ENCODE measurements at regions not wholly inside any gene's neighbourhood (a gene's known extent, or its start where the extent isn't known, plus 50 kb on each side); places are given as distances from the start of the nearest gene placed in this dataset.

DNA sequence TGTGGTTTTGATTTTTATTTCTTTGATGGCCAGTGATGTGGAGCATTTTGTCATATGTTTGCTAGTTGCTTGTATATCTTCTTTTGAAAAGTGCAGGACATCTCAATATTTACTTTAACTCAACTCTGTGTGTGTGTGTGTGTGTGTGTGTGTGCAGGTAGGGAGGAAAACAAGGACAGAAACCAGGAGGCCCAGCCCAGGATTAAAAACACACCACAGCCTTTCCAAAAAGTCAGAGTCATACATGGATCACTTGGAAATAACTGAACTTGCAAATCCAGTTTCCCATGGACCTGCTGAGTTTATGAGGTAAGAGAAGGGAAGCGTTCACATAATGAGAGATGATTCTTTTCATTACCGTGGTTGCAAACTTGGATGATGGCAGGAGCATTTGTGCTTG, 189.9 kb upstream of the LYZL1 start:
- Histone ChIP-seq H3K9ac (ENCODE audit: insufficient read depth, low read length) (no peak overlapping the region), H3K79me2 (ENCODE audit: control insufficient read depth, insufficient read depth, low read length) (no peaks in the 10 kb centered on the region), H2AFZ (ENCODE audit: low read length) (no peak overlapping the region), H3K4me3 (replicated peaks in 1 of 4; ENCODE audit: control extremely low read depth in 1 of 4, insufficient read depth in 1 of 4, low read depth in 3 of 4, low read length in 4 of 4) (no peak overlapping the region), H4K20me1 (ENCODE audit: control insufficient read depth, extremely low read depth, insufficient read depth, low read length) (no peaks in the 10 kb centered on the region), H3K9me3 (ENCODE audit: control insufficient read depth, insufficient read depth, low read depth, low read length) (no peaks in the 10 kb centered on the region), H3K4me1 (ENCODE audit: control insufficient read depth, extremely low read depth, insufficient read depth, low read length) (no peaks in the 10 kb centered on the region), H3K36me3 (ENCODE audit: control insufficient read depth, insufficient read depth, low read length) (no peaks in the 10 kb centered on the region), H3K27ac (ENCODE audit: insufficient read depth, low read length) (no peak overlapping the region), H3K27me3 (ENCODE audit: control insufficient read depth, insufficient read depth, low read length) (no peaks in the 10 kb centered on the region), H3K4me2 (ENCODE audit: extremely low read depth, insufficient read depth, low read length) (no peak overlapping the region)
- DNase-seq (ENCODE audit: low read depth in 2 of 2) = no peak
- TF ChIP-seq EZH2 (IDR thresholded peaks at IDR 0.05; ENCODE audit: low read length, missing control alignments) = no peak
- TF ChIP-seq, protein P1, sequence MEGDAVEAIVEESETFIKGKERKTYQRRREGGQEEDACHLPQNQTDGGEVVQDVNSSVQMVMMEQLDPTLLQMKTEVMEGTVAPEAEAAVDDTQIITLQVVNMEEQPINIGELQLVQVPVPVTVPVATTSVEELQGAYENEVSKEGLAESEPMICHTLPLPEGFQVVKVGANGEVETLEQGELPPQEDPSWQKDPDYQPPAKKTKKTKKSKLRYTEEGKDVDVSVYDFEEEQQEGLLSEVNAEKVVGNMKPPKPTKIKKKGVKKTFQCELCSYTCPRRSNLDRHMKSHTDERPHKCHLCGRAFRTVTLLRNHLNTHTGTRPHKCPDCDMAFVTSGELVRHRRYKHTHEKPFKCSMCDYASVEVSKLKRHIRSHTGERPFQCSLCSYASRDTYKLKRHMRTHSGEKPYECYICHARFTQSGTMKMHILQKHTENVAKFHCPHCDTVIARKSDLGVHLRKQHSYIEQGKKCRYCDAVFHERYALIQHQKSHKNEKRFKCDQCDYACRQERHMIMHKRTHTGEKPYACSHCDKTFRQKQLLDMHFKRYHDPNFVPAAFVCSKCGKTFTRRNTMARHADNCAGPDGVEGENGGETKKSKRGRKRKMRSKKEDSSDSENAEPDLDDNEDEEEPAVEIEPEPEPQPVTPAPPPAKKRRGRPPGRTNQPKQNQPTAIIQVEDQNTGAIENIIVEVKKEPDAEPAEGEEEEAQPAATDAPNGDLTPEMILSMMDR (conservative IDR thresholded peaks at IDR 0.05 in 1 of 2, IDR thresholded peaks at IDR 0.05 in 1 of 2; ENCODE audit: low read depth in 1 of 2, low read length in 2 of 2) = no peak

DNA sequence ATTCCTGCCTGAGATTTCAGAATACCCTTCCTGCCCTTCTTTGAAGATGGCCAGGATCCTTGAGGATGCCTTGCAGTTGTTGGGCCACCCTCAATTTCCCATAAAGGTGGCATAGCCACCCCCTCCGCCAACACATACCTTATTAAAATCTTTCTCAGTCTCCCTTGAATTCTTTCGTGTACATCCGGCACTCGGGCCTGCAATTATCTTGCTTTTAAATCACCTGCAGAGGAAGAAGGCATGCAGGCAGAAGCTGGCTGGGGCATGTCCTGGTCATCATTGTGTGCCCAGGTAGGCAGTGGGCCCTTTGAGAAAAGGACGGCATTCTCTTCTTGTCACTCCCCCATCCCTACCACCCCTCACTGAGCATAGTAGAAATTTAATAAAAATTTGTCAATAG, 189.5 kb upstream of the LYZL1 start:
- Histone ChIP-seq H3K9ac (ENCODE audit: insufficient read depth, low read length) (no peak overlapping the region), H3K27me3 (ENCODE audit: control insufficient read depth, insufficient read depth, low read length) (no peaks in the 10 kb centered on the region), H3K4me2 (ENCODE audit: extremely low read depth, insufficient read depth, low read length) (no peak overlapping the region), H4K20me1 (ENCODE audit: control insufficient read depth, extremely low read depth, insufficient read depth, low read length) (no peaks in the 10 kb centered on the region), H3K79me2 (ENCODE audit: control insufficient read depth, insufficient read depth, low read length) (no peaks in the 10 kb centered on the region), H3K4me3 (replicated peaks in 1 of 4; ENCODE audit: control extremely low read depth in 1 of 4, insufficient read depth in 1 of 4, low read depth in 3 of 4, low read length in 4 of 4) (no peak overlapping the region), H2AFZ (ENCODE audit: low read length) (no peak overlapping the region), H3K36me3 (ENCODE audit: control insufficient read depth, insufficient read depth, low read length) (no peaks in the 10 kb centered on the region), H3K4me1 (ENCODE audit: control insufficient read depth, extremely low read depth, insufficient read depth, low read length) (no peaks in the 10 kb centered on the region), H3K27ac (ENCODE audit: insufficient read depth, low read length) (no peak overlapping the region), H3K9me3 (ENCODE audit: control insufficient read depth, insufficient read depth, low read depth, low read length) (no peaks in the 10 kb centered on the region)
- TF ChIP-seq, protein P1 (conservative IDR thresholded peaks at IDR 0.05 in 1 of 2, IDR thresholded peaks at IDR 0.05 in 1 of 2; ENCODE audit: low read depth in 1 of 2, low read length in 2 of 2) = no peak
- no peak for TF ChIP-seq EZH2 (IDR thresholded peaks at IDR 0.05; ENCODE audit: low read length, missing control alignments)
- DNase-seq (ENCODE audit: low read depth in 2 of 2) = no peak

DNA sequence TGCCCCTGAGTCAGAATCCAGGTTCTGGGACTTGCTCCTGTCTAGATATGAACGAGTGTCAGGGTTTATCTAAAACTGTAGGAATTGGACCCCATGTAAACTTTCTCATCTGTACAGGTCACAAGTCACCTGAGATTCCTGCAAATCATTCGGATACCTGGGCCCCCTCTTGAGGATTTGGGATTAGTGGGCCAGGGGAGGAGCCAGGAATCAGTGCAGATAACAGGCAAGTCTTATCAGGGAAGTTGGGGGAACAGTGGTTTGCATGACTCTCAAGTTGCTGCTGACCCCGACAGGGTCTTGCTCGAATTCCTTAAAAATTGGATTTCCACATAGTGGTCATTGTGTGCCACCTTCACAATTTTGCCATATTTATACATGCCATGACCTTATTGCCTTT, 188.4 kb upstream of the LYZL1 start:
- H4K20me1 ChIP-seq (ENCODE audit: control insufficient read depth, extremely low read depth, insufficient read depth, low read length) = no peaks in the 10 kb centered on the region
- H3K27ac ChIP-seq (ENCODE audit: insufficient read depth, low read length) = no peak overlapping the region
- no peaks in the 10 kb centered on the region for H3K27me3 ChIP-seq (ENCODE audit: control insufficient read depth, insufficient read depth, low read length)
- no peak for DNase-seq (ENCODE audit: low read depth in 2 of 2)
- H3K36me3 ChIP-seq (ENCODE audit: control insufficient read depth, insufficient read depth, low read length) = no peaks in the 10 kb centered on the region
- no peaks in the 10 kb centered on the region for H3K9me3 ChIP-seq (ENCODE audit: control insufficient read depth, insufficient read depth, low read depth, low read length)
- no peak overlapping the region for H3K9ac ChIP-seq (ENCODE audit: insufficient read depth, low read length)
- no peak overlapping the region for H2AFZ ChIP-seq (ENCODE audit: low read length)
- H3K4me3 ChIP-seq (replicated peaks in 1 of 4; ENCODE audit: control extremely low read depth in 1 of 4, insufficient read depth in 1 of 4, low read depth in 3 of 4, low read length in 4 of 4) = no peak overlapping the region
- H3K79me2 ChIP-seq (ENCODE audit: control insufficient read depth, insufficient read depth, low read length) = no peaks in the 10 kb centered on the region
- peaks cover 2% of the 10 kb centered on the region for H3K4me1 ChIP-seq (ENCODE audit: control insufficient read depth, extremely low read depth, insufficient read depth, low read length)
- TF ChIP-seq EZH2 (IDR thresholded peaks at IDR 0.05; ENCODE audit: low read length, missing control alignments) = no peak
- TF ChIP-seq, protein P1 (conservative IDR thresholded peaks at IDR 0.05 in 1 of 2, IDR thresholded peaks at IDR 0.05 in 1 of 2; ENCODE audit: low read depth in 1 of 2, low read length in 2 of 2) = no peak
- no peak overlapping the region for H3K4me2 ChIP-seq (ENCODE audit: extremely low read depth, insufficient read depth, low read length)

Data from fibroblast of lung (primary cell).